Activated CD8-positive, alpha-beta memory T cell treated with anti-CD3 and anti-CD28 coated beads for 48 hours (primary cell): ENCODE measurements at regions not wholly inside any gene's neighbourhood (a gene's known extent, or its start where the extent isn't known, plus 50 kb on each side); places are given as distances from the start of the nearest gene placed in this dataset.

Source experiments
- DNase-seq, 3 experiments: peaks; one replicate each; pipeline ENCODE4 v3.0.0-alpha.2; 2020; ENCODE audit warnings: low read depth in 2 of 3, low spot score in 2 of 3

DNA sequence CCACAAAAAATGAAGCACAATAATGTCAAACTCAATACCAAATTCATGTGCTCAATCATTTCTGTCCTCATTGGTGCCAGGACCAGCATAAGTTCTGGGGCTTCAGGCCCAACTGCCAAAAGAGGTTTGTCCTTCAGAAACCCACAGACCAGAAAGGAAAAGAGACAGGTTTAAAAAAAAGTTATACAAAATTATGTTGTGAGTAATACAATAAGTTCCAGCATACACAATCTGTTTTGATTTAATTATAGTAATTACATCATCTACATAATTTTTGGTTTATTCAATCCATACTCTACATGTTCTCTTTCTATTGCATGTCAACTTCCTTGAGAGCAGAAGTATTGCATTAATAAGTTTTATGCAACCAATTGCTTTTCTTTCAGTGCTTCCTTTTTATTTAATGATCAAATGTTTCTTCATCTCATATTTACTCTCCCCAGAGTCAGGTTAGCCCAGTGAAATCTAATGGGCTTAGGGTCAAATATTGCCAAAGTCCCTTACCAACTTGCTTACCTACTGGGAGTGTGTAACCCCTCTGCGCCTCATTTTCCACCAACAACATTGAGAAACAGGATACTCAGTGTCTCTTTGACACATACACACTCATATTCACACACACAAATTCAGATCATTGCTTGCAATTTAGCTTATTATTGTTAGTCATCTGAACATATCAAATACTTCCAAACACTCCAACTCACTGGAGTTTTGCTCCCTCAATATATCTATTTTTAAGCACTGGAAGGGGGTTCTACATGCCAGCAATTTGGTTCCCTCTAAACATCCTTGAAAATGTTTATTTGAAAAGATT is 424.4 kb upstream of the MARCKS start:
- DNase-seq: no peak

- no peak for DNase-seq
Observed at GRCh38 chr6:113433335-113433991, 423.7 kb upstream of the MARCKS start.

DNA sequence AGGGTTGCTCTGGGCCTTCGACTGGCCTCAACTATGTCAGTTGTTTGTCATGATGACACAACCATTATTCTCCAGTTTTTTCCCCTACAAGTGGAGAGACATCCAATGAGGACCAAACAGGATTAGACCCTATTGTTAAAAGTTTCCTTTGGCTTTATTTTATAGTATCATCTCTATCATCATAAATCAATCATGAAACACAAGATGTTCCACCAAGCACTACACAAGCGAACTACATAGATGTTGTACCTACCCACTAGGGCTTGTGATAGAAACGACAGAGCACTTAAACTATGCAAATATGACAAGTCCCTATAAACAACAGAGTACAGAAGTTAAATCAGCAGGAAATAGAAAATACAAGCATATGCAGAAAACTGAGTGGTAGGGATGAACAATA is 422.5 kb upstream of the MARCKS start:
- no peak for DNase-seq

DNA sequence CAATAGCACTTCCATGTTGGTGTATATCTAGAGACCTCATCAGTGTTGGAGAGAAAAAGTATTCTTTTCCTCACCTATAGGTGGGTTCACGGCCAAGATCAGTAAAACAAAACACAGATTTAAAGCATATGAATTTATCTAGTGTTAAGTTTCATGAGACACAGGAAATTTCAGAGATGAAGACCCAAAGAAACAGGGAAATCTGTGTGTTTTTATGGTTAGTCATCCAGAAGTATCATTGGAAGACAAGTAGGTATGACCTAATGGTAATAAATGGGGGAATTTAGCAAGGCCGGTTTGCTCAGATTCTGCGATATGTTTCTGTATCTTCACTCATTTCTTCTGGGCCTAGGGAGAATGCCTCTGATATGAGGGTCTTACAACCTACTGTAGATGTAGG is 419.6 kb upstream of the MARCKS start:
- DNase-seq: no peak

DNA sequence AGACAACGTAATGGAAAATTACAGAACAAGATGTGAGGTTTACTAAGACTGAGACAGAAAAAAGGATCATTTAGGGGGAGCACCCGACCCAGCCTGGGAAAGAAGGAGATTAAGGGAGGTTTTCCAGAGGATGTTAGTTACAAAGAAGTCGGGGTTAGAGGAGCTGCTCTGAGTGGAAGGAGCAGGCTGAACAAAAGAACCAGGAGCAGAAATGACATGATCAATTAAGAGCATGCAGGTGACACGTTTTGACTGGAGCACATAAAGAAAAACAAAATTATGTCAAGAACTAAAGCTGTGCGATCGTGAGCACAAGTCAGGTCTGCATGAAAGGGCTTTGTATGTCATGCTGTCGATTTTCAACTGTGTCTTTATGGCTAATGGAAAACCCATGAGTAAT is 417.3 kb upstream of the MARCKS start:
- DNase-seq: no peak

- no peak for DNase-seq
Observed at GRCh38 chr6:113442040-113442439, 415.1 kb upstream of the MARCKS start.

DNA sequence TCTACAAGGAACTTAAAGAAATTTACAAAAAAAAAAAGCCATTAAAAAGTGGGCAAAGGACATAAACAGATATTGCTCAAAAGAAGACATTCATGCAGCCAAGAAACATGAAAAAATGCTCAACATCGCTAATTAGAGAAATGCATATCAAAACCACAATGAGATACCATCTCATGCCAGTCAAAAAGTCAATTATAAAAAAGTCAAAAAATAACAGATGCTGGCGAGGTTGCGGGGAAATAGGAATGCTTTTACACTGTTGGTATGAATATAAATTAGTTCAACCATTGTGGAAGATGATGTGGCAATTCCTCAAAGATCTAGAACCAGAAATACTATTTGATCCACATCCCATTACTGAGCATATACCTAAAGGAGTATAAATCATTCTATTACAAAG is 411.9 kb upstream of the MARCKS start:
- no peak for DNase-seq

GRCh38 chr6:113447088-113447831 is 409.9 kb upstream of the MARCKS start:
- no peak for DNase-seq

GRCh38 chr6:113449051-113449450 is 408.1 kb upstream of the MARCKS start:
- DNase-seq: no peak

DNA sequence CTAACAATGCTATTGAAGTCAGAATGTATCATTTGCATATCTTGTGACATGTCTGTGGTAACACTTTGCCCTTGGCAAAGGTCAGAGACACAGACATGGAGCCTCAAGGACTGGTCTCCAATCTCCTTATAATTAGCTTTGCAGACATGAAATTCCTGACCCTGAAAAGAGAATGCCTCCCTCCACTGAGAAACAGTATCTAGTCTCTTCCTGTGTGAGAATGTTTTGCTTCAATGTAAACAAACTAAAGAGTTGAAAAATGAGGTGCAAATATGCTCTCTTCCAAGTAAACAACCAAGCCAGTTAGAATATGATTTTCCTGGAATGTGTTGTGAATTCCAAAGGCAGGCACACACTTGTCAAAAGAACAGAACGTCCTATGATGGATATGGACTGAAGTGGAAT is 407.1 kb upstream of the MARCKS start:
- no peak for DNase-seq

- DNase-seq: no peak
Observed at GRCh38 chr6:113451049-113451448, 406.1 kb upstream of the MARCKS start.

GRCh38 chr6:113457198-113457597 is 399.9 kb upstream of the MARCKS start:
- DNase-seq: no peak

- DNase-seq: no peak
Observed at GRCh38 chr6:113457751-113458150, 399.4 kb upstream of the MARCKS start.

DNA sequence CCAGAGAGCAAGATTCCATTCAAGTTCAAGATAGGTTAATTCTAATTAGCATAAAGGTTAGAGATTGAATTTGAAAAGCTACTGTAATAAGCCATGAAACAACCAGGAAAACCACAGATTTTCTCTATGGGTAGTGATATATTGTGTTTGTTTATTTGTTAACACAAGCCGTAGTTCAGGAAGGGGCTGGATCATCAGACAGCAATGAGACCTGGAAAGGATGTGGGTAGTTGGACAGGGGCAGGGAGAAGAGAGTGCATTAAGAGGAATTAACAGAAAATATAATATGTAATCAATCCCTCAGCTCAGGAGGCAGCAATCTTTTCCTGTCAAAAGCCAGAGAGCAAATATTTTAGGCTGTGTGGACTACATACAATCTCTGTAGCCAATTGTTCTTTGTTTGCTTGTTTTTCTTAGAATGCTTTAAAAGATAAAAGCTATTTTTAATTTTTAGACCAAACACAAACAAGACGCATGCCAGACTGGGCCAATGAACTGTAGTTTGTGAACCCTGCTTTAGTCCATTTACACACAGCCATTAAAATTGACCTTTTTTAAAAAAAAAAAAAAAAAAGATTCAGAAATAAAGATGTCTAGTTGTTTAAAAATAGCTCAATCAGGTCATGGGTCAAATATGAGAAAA is 398.7 kb upstream of the MARCKS start:
- DNase-seq: no peak

GRCh38 chr6:113461153-113461932 is 395.8 kb upstream of the MARCKS start:
- DNase-seq: no peak

GRCh38 chr6:113464536-113464935 is 392.6 kb upstream of the MARCKS start:
- no peak for DNase-seq

DNA sequence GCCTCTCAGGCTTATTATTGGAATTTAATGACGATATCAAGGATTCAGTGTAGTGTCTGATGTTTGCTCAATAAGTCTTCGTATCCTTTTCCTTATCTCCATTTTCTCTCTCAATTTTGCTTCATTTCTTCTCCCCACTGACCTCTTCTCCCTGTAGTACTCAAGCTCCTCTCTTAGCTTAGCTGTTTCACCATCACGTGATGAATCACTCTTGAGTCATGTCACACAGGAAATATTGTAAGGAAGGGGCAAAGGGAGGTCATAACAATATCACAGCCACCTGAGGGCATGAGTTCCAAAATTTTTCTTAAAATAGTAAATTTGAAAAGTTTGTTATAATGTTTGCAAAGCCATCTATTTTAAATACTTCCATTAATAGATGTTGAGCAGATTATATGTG is 392.2 kb upstream of the MARCKS start:
- DNase-seq: no peak

DNA sequence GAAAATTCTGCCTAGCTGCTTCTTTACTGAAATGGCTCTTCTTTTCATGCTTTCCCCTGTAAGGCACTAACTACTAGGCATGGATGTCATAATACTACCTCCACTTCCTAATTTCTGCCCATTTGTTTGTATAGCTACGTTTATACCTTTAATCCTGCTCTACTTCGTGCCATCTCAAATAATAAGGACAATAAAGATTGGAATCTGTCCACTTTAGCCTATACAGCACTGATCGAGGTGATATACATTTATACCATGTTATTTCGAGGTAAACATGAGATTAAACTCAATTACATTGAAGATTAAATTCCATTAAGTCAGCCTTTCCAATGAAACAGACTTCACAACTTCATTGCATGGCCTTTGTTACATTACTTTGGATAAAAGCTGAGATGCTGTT is 390.6 kb upstream of the MARCKS start:
- DNase-seq: no peak

GRCh38 chr6:113475392-113475791 is 381.8 kb upstream of the MARCKS start:
- DNase-seq: no peak

- DNase-seq: no peak
Observed at GRCh38 chr6:113476937-113477839, 380.0 kb upstream of the MARCKS start.
